HG03064 (cell line): ENCODE measurements at regions not wholly inside any gene's neighbourhood (a gene's known extent, or its start where the extent isn't known, plus 50 kb on each side); places are given as distances from the start of the nearest gene placed in this dataset.

Experiments
- ATAC-seq: cut with Tn5 transposase; IDR thresholded peaks from one replicate; pipeline ENCODE4 v1.9.1; 2021; ENCODE audit warnings: low read depth; ENCODE audit not compliant: unreplicated experiment

GRCh38 chr3:161555320-161555719 lies 58.7 kb downstream of the OTOL1 start:
- ATAC-seq = no peak

GRCh38 chr3:161556533-161556932 lies 59.9 kb downstream of the OTOL1 start:
- ATAC-seq = no peak

- ATAC-seq = no peak
These were observed 60.3 kb downstream of the OTOL1 start for GRCh38 chr3:161556941-161557340.

- no peak for ATAC-seq
These were observed 61.0 kb downstream of the OTOL1 start for GRCh38 chr3:161557445-161558150.

GRCh38 chr3:161558236-161558635 lies 61.6 kb downstream of the OTOL1 start:
- no peak for ATAC-seq

- ATAC-seq = no peak
These were observed 62.8 kb downstream of the OTOL1 start for GRCh38 chr3:161559177-161559998.

GRCh38 chr3:161560008-161560637 lies 63.5 kb downstream of the OTOL1 start:
- ATAC-seq = no peak

- ATAC-seq = no peak
These were observed 71.2 kb downstream of the OTOL1 start for GRCh38 chr3:161567577-161568361.

- no peak for ATAC-seq
These were observed 72.1 kb downstream of the OTOL1 start for GRCh38 chr3:161568671-161569070.

GRCh38 chr3:161571951-161572350 lies 75.3 kb downstream of the OTOL1 start:
- ATAC-seq = no peak

GRCh38 chr3:161573136-161573535 lies 76.5 kb downstream of the OTOL1 start:
- ATAC-seq = no peak

- no peak for ATAC-seq
These were observed 79.3 kb downstream of the OTOL1 start for GRCh38 chr3:161575901-161576300.

- no peak for ATAC-seq
These were observed 79.7 kb downstream of the OTOL1 start for GRCh38 chr3:161576311-161576710.

- ATAC-seq = no peak
These were observed 80.3 kb downstream of the OTOL1 start for GRCh38 chr3:161576714-161577510.

- no peak for ATAC-seq
These were observed 81.1 kb downstream of the OTOL1 start for GRCh38 chr3:161577662-161578061.

GRCh38 chr3:161579395-161580126 lies 83.0 kb downstream of the OTOL1 start:
- ATAC-seq = no peak

GRCh38 chr3:161585922-161586321 lies 89.3 kb downstream of the OTOL1 start:
- no peak for ATAC-seq

- no peak for ATAC-seq
These were observed 90.1 kb downstream of the OTOL1 start for GRCh38 chr3:161586556-161587235.

GRCh38 chr3:161598639-161599038 lies 102.0 kb downstream of the OTOL1 start:
- no peak for ATAC-seq
